ENCODE measurements at regions not wholly inside any gene's neighbourhood (a gene's known extent, or its start where the extent isn't known, plus 50 kb on each side); places are given as distances from the start of the nearest gene placed in this dataset.
A peak's percentile ranks its signal among the peaks of the same experiment; 100 is the strongest.

- intact Hi-C loops (cut with DNase I), result no loop called here
- peak in 1 of 10 donors; percentile 19 for DNase-seq
Observed at GRCh38 chr1:25030674-25031589, 100.9 kb upstream of the RUNX3 start.

GRCh38 chr1:25030012-25030411 lies 99.9 kb upstream of the RUNX3 start:
- intact Hi-C loops (cut with DNase I), result no loop called here
- no peak for DNase-seq

GRCh38 chr1:25028907-25029599 lies 99.0 kb upstream of the RUNX3 start:
- intact Hi-C loops (cut with DNase I), result no loop called here
- DNase-seq, result peak in 1 of 10 donors; percentile 39

GRCh38 chr1:25028587-25028906 lies 98.5 kb upstream of the RUNX3 start:
- peak in 1 of 10 donors; percentile 55 for DNase-seq
- intact Hi-C loops (cut with DNase I), result no loop called here

GRCh38 chr1:25027822-25028586 lies 97.9 kb upstream of the RUNX3 start:
- intact Hi-C loops (cut with DNase I), result no loop called here

GRCh38 chr1:25026730-25027450 lies 96.8 kb upstream of the RUNX3 start:
- peak in 1 of 10 donors; percentile 22 for DNase-seq
- intact Hi-C loops (cut with DNase I), result no loop called here

More at GRCh38 chr1:25027822-25028586, 97.9 kb upstream of the RUNX3 start:
- peak in 1 of 10 donors; percentile 59 for DNase-seq

- peak in 3 of 10 donors; percentile 17 to 68 (median 35) for DNase-seq
- intact Hi-C loops (cut with DNase I), result no loop called here
Observed at GRCh38 chr1:25026304-25026703, 96.2 kb upstream of the RUNX3 start.

GRCh38 chr1:25024615-25025350 lies 94.7 kb upstream of the RUNX3 start:
- DNase-seq, result peak in 2 of 10 donors; percentile 52 to 61
- intact Hi-C loops (cut with DNase I), result no loop called here

GRCh38 chr1:25023826-25024225 lies 93.8 kb upstream of the RUNX3 start:
- DNase-seq, result peak in 2 of 10 donors; percentile 43 to 54
- intact Hi-C loops (cut with DNase I), result no loop called here

GRCh38 chr1:25023190-25023578 lies 93.1 kb upstream of the RUNX3 start:
- no peak for DNase-seq
- intact Hi-C loops (cut with DNase I), result no loop called here

- intact Hi-C loops (cut with DNase I), result no loop called here
- peak; percentile 23 to 94 (median 60) for DNase-seq
Observed at GRCh38 chr1:25022361-25023189, 92.5 kb upstream of the RUNX3 start.

- intact Hi-C loops (cut with DNase I), result no loop called here
- DNase-seq, result peak in 1 of 10 donors; percentile 9
Observed at GRCh38 chr1:25021591-25022215, 91.6 kb upstream of the RUNX3 start.

GRCh38 chr1:25020851-25021590 lies 90.9 kb upstream of the RUNX3 start:
- DNase-seq, result peak in 1 of 10 donors; percentile 69
- intact Hi-C loops (cut with DNase I), result no loop called here

- intact Hi-C loops (cut with DNase I), result no loop called here
Observed at GRCh38 chr1:25020173-25020845, 90.2 kb upstream of the RUNX3 start.

GRCh38 chr1:25019337-25020172 lies 89.5 kb upstream of the RUNX3 start:
- intact Hi-C loops (cut with DNase I), result no loop called here
- peak in 1 of 10 donors; percentile 27 for DNase-seq

More at GRCh38 chr1:25020173-25020845, 90.2 kb upstream of the RUNX3 start:
- peak in 1 of 10 donors; percentile 58 for DNase-seq

- DNase-seq, result peak in 1 of 10 donors; percentile 52
- intact Hi-C loops (cut with DNase I), result no loop called here
Observed at GRCh38 chr1:25018943-25019336, 88.9 kb upstream of the RUNX3 start.
